Transverse colon (tissue), 3 donors: ENCODE measurements at regions not wholly inside any gene's neighbourhood (a gene's known extent, or its start where the extent isn't known, plus 50 kb on each side); places are given as distances from the start of the nearest gene placed in this dataset.

Source experiments
- CTCF ChIP-seq, 5 experiments: fragments of 200-600 bp in 3 of 5; fragments of 450-650 bp in 2 of 5; sonication (generic) in 3 of 5; IDR thresholded peaks; 1 replicate in 2 of 5; 2 replicates in 3 of 5; pipeline ENCODE4 v1.5.1; 2016 to 2017; ENCODE audit warnings: antibody characterized with exemption in 5 of 5, inconsistent platforms in 3 of 5, mild to moderate bottlenecking in 2 of 5, moderate library complexity in 1 of 5
- POLR2A ChIP-seq: fragments of 450-650 bp; IDR thresholded peaks from one replicate; pipeline ENCODE4 v1.6.1; 2016; ENCODE audit warnings: antibody characterized with exemption, mild to moderate bottlenecking, moderate library complexity

GRCh38 chr16:47991491-47991890 lies 164.3 kb downstream of the ABCC12 start:
- TF ChIP-seq CTCF (IDR thresholded peaks at IDR 0.05) (no peak), POLR2A (no peak)
